ENCODE measurements at regions not wholly inside any gene's neighbourhood (a gene's known extent, or its start where the extent isn't known, plus 50 kb on each side); places are given as distances from the start of the nearest gene placed in this dataset.

- no peak overlapping the region for H2BK12ac ChIP-seq (ENCODE audit: low read length in 2 of 2)
- DNase-seq = no peak
- H3K9ac ChIP-seq (ENCODE audit: low read length) = no peak overlapping the region
These were observed 100.9 kb downstream of the QRSL1 start for GRCh38 chr6:106730264-106730663.

GRCh38 chr6:106729841-106730240 is 100.5 kb downstream of the QRSL1 start:
- Histone ChIP-seq H3K79me1 (replicated peaks; ENCODE audit: low read length, poor library complexity, severe bottlenecking) (no peaks in the 10 kb centered on the region), H2BK15ac (ENCODE audit: low read depth, poor library complexity, severe bottlenecking) (no peak overlapping the region), H2AFZ (ENCODE audit: low read depth, low read length) (no peak overlapping the region), H3K9me3 (ENCODE audit: control insufficient read depth, low read length) (no peaks in the 10 kb centered on the region), H3K27me3 (ENCODE audit: control insufficient read depth in 1 of 2, insufficient read depth in 1 of 2, low read length in 2 of 2) (peaks cover 0 to 20% of the 10 kb centered on the region in 2 experiments), H3K23ac (ENCODE audit: low read length in 2 of 2) (no peak overlapping the region), H3K27ac (ENCODE audit: low read length, poor library complexity, severe bottlenecking) (no peak overlapping the region), H2BK120ac (ENCODE audit: low read depth, low read length) (no peak overlapping the region), H3K9ac (ENCODE audit: low read length) (no peak overlapping the region), H2BK12ac (ENCODE audit: low read length in 2 of 2) (no peak overlapping the region), H3K18ac (ENCODE audit: low read depth in 1 of 2, low read length in 2 of 2) (no peak overlapping the region), H3K4me3 (ENCODE audit: insufficient read depth in 1 of 2, low read depth in 1 of 2, low read length in 2 of 2) (no peak overlapping the region), H4K8ac (ENCODE audit: low read length) (no peak overlapping the region), H3K4me2 (ENCODE audit: low read length, poor library complexity, severe bottlenecking) (no peak overlapping the region), H2AK5ac (ENCODE audit: low read length, severe bottlenecking) (peak overlapping the region; percentile 61), H2BK5ac (ENCODE audit: low read depth, low read length, poor library complexity, severe bottlenecking) (no peak overlapping the region), H3K36me3 (ENCODE audit: control insufficient read depth in 1 of 2, insufficient read depth in 2 of 2, low read depth in 1 of 2, low read length in 2 of 2) (no peaks in the 10 kb centered on the region), H3K4ac (ENCODE audit: low read depth in 1 of 2, low read length in 2 of 2) (no peak overlapping the region), H3K4me1 (ENCODE audit: control insufficient read depth, insufficient read depth, low read depth, low read length) (peaks cover 13% of the 10 kb centered on the region), H3K14ac (ENCODE audit: low read length in 2 of 2) (no peak overlapping the region), H4K91ac (ENCODE audit: low read length) (no peak overlapping the region)
- 87% methylated on average over 4 of the region's 4 CpGs for WGBS
- DNase-seq = no peak

More at GRCh38 chr6:106730264-106730663, 100.9 kb downstream of the QRSL1 start:
- no peak overlapping the region for H3K4me2 ChIP-seq (ENCODE audit: low read length, poor library complexity, severe bottlenecking)
- H3K18ac ChIP-seq (ENCODE audit: low read depth in 1 of 2, low read length in 2 of 2) = no peak overlapping the region
- H3K23ac ChIP-seq (ENCODE audit: low read length in 2 of 2) = no peak overlapping the region
- no peaks in the 10 kb centered on the region for H3K36me3 ChIP-seq (ENCODE audit: control insufficient read depth in 1 of 2, insufficient read depth in 2 of 2, low read depth in 1 of 2, low read length in 2 of 2)
- H2AFZ ChIP-seq (ENCODE audit: low read depth, low read length) = no peak overlapping the region
- no peak overlapping the region for H3K4ac ChIP-seq (ENCODE audit: low read depth in 1 of 2, low read length in 2 of 2)
- H3K9me3 ChIP-seq (ENCODE audit: control insufficient read depth, low read length) = no peaks in the 10 kb centered on the region
- no peak overlapping the region for H2AK5ac ChIP-seq (ENCODE audit: low read length, severe bottlenecking)
- H3K27ac ChIP-seq (ENCODE audit: low read length, poor library complexity, severe bottlenecking) = peak overlapping the region; percentile 87
- no peak overlapping the region for H4K8ac ChIP-seq (ENCODE audit: low read length)
- H3K4me1 ChIP-seq (ENCODE audit: control insufficient read depth, insufficient read depth, low read depth, low read length) = peaks cover 13% of the 10 kb centered on the region
- no peak overlapping the region for H2BK120ac ChIP-seq (ENCODE audit: low read depth, low read length)
- H3K4me3 ChIP-seq (ENCODE audit: insufficient read depth in 1 of 2, low read depth in 1 of 2, low read length in 2 of 2) = no peak overlapping the region
- no peak overlapping the region for H3K14ac ChIP-seq (ENCODE audit: low read length in 2 of 2)
- no peak overlapping the region for H2BK15ac ChIP-seq (ENCODE audit: low read depth, poor library complexity, severe bottlenecking)
- no peaks in the 10 kb centered on the region for H3K79me1 ChIP-seq (replicated peaks; ENCODE audit: low read length, poor library complexity, severe bottlenecking)
- no peak overlapping the region for H4K91ac ChIP-seq (ENCODE audit: low read length)
- 84% methylated on average over 1 of the region's 1 CpG for WGBS
- H2BK5ac ChIP-seq (ENCODE audit: low read depth, low read length, poor library complexity, severe bottlenecking) = no peak overlapping the region
- peaks cover 0 to 20% of the 10 kb centered on the region in 2 experiments for H3K27me3 ChIP-seq (ENCODE audit: control insufficient read depth in 1 of 2, insufficient read depth in 1 of 2, low read length in 2 of 2)

GRCh38 chr6:106728296-106728870 is 99.0 kb downstream of the QRSL1 start:
- no peak overlapping the region for H2BK15ac ChIP-seq (ENCODE audit: low read depth, poor library complexity, severe bottlenecking)
- H3K23ac ChIP-seq (ENCODE audit: low read length in 2 of 2) = no peak overlapping the region
- no peak overlapping the region for H4K8ac ChIP-seq (ENCODE audit: low read length)
- no peak overlapping the region for H3K9ac ChIP-seq (ENCODE audit: low read length)
- H2BK120ac ChIP-seq (ENCODE audit: low read depth, low read length) = no peak overlapping the region
- no peak overlapping the region for H3K4me2 ChIP-seq (ENCODE audit: low read length, poor library complexity, severe bottlenecking)
- no peak overlapping the region for H3K4ac ChIP-seq (ENCODE audit: low read depth in 1 of 2, low read length in 2 of 2)
- no peak overlapping the region for H3K4me3 ChIP-seq (ENCODE audit: insufficient read depth in 1 of 2, low read depth in 1 of 2, low read length in 2 of 2)
- H2BK5ac ChIP-seq (ENCODE audit: low read depth, low read length, poor library complexity, severe bottlenecking) = no peak overlapping the region
- no peaks in the 10 kb centered on the region for H3K36me3 ChIP-seq (ENCODE audit: control insufficient read depth in 1 of 2, insufficient read depth in 2 of 2, low read depth in 1 of 2, low read length in 2 of 2)
- H4K91ac ChIP-seq (ENCODE audit: low read length) = no peak overlapping the region
- H3K79me1 ChIP-seq (replicated peaks; ENCODE audit: low read length, poor library complexity, severe bottlenecking) = no peaks in the 10 kb centered on the region
- DNase-seq = no peak
- no peaks in the 10 kb centered on the region for H3K9me3 ChIP-seq (ENCODE audit: control insufficient read depth, low read length)
- H2AFZ ChIP-seq (ENCODE audit: low read depth, low read length) = no peak overlapping the region
- H3K4me1 ChIP-seq (ENCODE audit: control insufficient read depth, insufficient read depth, low read depth, low read length) = peaks cover 18% of the 10 kb centered on the region
- 76% methylated on average over 5 of the region's 5 CpGs for WGBS
- H3K27me3 ChIP-seq (ENCODE audit: control insufficient read depth in 1 of 2, insufficient read depth in 1 of 2, low read length in 2 of 2) = peaks cover 0 to 20% of the 10 kb centered on the region in 2 experiments
- peak overlapping the region; percentile 79 for H2AK5ac ChIP-seq (ENCODE audit: low read length, severe bottlenecking)
- no peak overlapping the region for H3K18ac ChIP-seq (ENCODE audit: low read depth in 1 of 2, low read length in 2 of 2)
- H3K27ac ChIP-seq (ENCODE audit: low read length, poor library complexity, severe bottlenecking) = no peak overlapping the region
- H3K14ac ChIP-seq (ENCODE audit: low read length in 2 of 2) = no peak overlapping the region
- H2BK12ac ChIP-seq (ENCODE audit: low read length in 2 of 2) = no peak overlapping the region

GRCh38 chr6:106727480-106728149 is 98.2 kb downstream of the QRSL1 start:
- no CpG with 5 or more reads among the region's 3 CpGs for WGBS
- Histone ChIP-seq H3K4me3 (ENCODE audit: insufficient read depth in 1 of 2, low read depth in 1 of 2, low read length in 2 of 2) (no peak overlapping the region), H3K4me2 (ENCODE audit: low read length, poor library complexity, severe bottlenecking) (no peak overlapping the region), H3K79me1 (replicated peaks; ENCODE audit: low read length, poor library complexity, severe bottlenecking) (no peaks in the 10 kb centered on the region), H4K91ac (ENCODE audit: low read length) (no peak overlapping the region), H3K4me1 (ENCODE audit: control insufficient read depth, insufficient read depth, low read depth, low read length) (peaks cover 18% of the 10 kb centered on the region), H3K14ac (ENCODE audit: low read length in 2 of 2) (no peak overlapping the region), H4K8ac (ENCODE audit: low read length) (no peak overlapping the region), H3K27ac (ENCODE audit: low read length, poor library complexity, severe bottlenecking) (no peak overlapping the region), H2BK12ac (ENCODE audit: low read length in 2 of 2) (no peak overlapping the region), H2BK5ac (ENCODE audit: low read depth, low read length, poor library complexity, severe bottlenecking) (no peak overlapping the region), H3K27me3 (ENCODE audit: control insufficient read depth in 1 of 2, insufficient read depth in 1 of 2, low read length in 2 of 2) (peaks cover 0 to 20% of the 10 kb centered on the region in 2 experiments), H2BK120ac (ENCODE audit: low read depth, low read length) (no peak overlapping the region), H3K36me3 (ENCODE audit: control insufficient read depth in 1 of 2, insufficient read depth in 2 of 2, low read depth in 1 of 2, low read length in 2 of 2) (no peaks in the 10 kb centered on the region), H3K4ac (ENCODE audit: low read depth in 1 of 2, low read length in 2 of 2) (no peak overlapping the region), H3K9me3 (ENCODE audit: control insufficient read depth, low read length) (no peaks in the 10 kb centered on the region), H3K18ac (ENCODE audit: low read depth in 1 of 2, low read length in 2 of 2) (no peak overlapping the region), H3K9ac (ENCODE audit: low read length) (no peak overlapping the region), H2BK15ac (ENCODE audit: low read depth, poor library complexity, severe bottlenecking) (no peak overlapping the region), H2AK5ac (ENCODE audit: low read length, severe bottlenecking) (no peak overlapping the region), H2AFZ (ENCODE audit: low read depth, low read length) (no peak overlapping the region), H3K23ac (ENCODE audit: low read length in 2 of 2) (no peak overlapping the region)
- no peak for DNase-seq
